Skin of body (tissue), 1 donor: ENCODE measurements at regions not wholly inside any gene's neighbourhood (a gene's known extent, or its start where the extent isn't known, plus 50 kb on each side); places are given as distances from the start of the nearest gene placed in this dataset.

Source experiments
- DNase-seq: peaks from one replicate; lab custom pipeline; 2025; lab: John Stamatoyannopoulos, UW

GRCh38 chr2:11043245-11043644 is 112.0 kb upstream of the SLC66A3 start:
- no peak for DNase-seq

- DNase-seq: no peak
These were observed 111.1 kb upstream of the SLC66A3 start for GRCh38 chr2:11044201-11044600.

- no peak for DNase-seq
These were observed 110.0 kb upstream of the SLC66A3 start for GRCh38 chr2:11045294-11045693.

GRCh38 chr2:11048335-11049008 is 106.8 kb upstream of the SLC66A3 start:
- DNase-seq: no peak

- DNase-seq: no peak
These were observed 104.7 kb upstream of the SLC66A3 start for GRCh38 chr2:11050565-11050964.

- DNase-seq: no peak
These were observed 104.0 kb upstream of the SLC66A3 start for GRCh38 chr2:11051280-11051679.

GRCh38 chr2:11053546-11053945 is 101.7 kb upstream of the SLC66A3 start:
- DNase-seq: no peak

- DNase-seq: no peak
These were observed 100.2 kb upstream of the SLC66A3 start for GRCh38 chr2:11054783-11055678.

GRCh38 chr2:11055679-11056215 is 99.5 kb upstream of the SLC66A3 start:
- DNase-seq: no peak

- DNase-seq: no peak
These were observed 98.7 kb upstream of the SLC66A3 start for GRCh38 chr2:11056614-11057013.

- DNase-seq: no peak
These were observed 98.2 kb upstream of the SLC66A3 start for GRCh38 chr2:11057031-11057430.

GRCh38 chr2:11058129-11058528 is 97.1 kb upstream of the SLC66A3 start:
- DNase-seq: no peak

- DNase-seq: no peak
These were observed 94.7 kb upstream of the SLC66A3 start for GRCh38 chr2:11060376-11061169.

GRCh38 chr2:11065833-11066485 is 89.3 kb upstream of the SLC66A3 start:
- no peak for DNase-seq

- no peak for DNase-seq
These were observed 87.8 kb upstream of the SLC66A3 start for GRCh38 chr2:11067221-11068078.

- DNase-seq: no peak
These were observed 87.1 kb upstream of the SLC66A3 start for GRCh38 chr2:11068079-11068741.

GRCh38 chr2:11068856-11069526 is 86.3 kb upstream of the SLC66A3 start:
- no peak for DNase-seq

- DNase-seq: no peak
These were observed 85.6 kb upstream of the SLC66A3 start for GRCh38 chr2:11069566-11070185.

- DNase-seq: no peak
These were observed 84.1 kb upstream of the SLC66A3 start for GRCh38 chr2:11071211-11071610.
